CD4-positive, alpha-beta T cell treated with Interleukin-15 for 1 hour (primary cell): ENCODE measurements at regions not wholly inside any gene's neighbourhood (a gene's known extent, or its start where the extent isn't known, plus 50 kb on each side); places are given as distances from the start of the nearest gene placed in this dataset.

ENCODE experiments used
- DNase-seq: peaks from one replicate; pipeline ENCODE4 v3.0.0-alpha.2; 2020

- DNase-seq = no peak
These were observed 406.8 kb downstream of the PRDM2 start for GRCh38 chr1:14106679-14107313.

- DNase-seq = no peak
These were observed 408.6 kb downstream of the PRDM2 start for GRCh38 chr1:14108356-14109275.

- no peak for DNase-seq
These were observed 409.3 kb downstream of the PRDM2 start for GRCh38 chr1:14109276-14109635.

GRCh38 chr1:14110040-14110439 is 410.1 kb downstream of the PRDM2 start:
- DNase-seq = no peak

GRCh38 chr1:14111121-14111520 is 411.1 kb downstream of the PRDM2 start:
- DNase-seq = no peak

GRCh38 chr1:14112613-14113012 is 412.6 kb downstream of the PRDM2 start:
- no peak for DNase-seq

- DNase-seq = no peak
These were observed 413.3 kb downstream of the PRDM2 start for GRCh38 chr1:14113271-14113670.

- no peak for DNase-seq
These were observed 414.0 kb downstream of the PRDM2 start for GRCh38 chr1:14113841-14114567.

- DNase-seq = no peak
These were observed 416.0 kb downstream of the PRDM2 start for GRCh38 chr1:14115976-14116375.

- no peak for DNase-seq
These were observed 417.7 kb downstream of the PRDM2 start for GRCh38 chr1:14117700-14118099.

GRCh38 chr1:14118691-14119485 is 418.9 kb downstream of the PRDM2 start:
- DNase-seq = no peak

- no peak for DNase-seq
These were observed 420.9 kb downstream of the PRDM2 start for GRCh38 chr1:14120895-14121294.

- no peak for DNase-seq
These were observed 428.1 kb downstream of the PRDM2 start for GRCh38 chr1:14128096-14128495.

GRCh38 chr1:14129009-14129408 is 429.0 kb downstream of the PRDM2 start:
- DNase-seq = no peak

GRCh38 chr1:14135070-14135469 is 435.1 kb downstream of the PRDM2 start:
- DNase-seq = no peak

GRCh38 chr1:14136152-14136763 is 436.3 kb downstream of the PRDM2 start:
- no peak for DNase-seq

GRCh38 chr1:14136881-14137280 is 436.9 kb downstream of the PRDM2 start:
- DNase-seq = no peak

- no peak for DNase-seq
These were observed 437.6 kb downstream of the PRDM2 start for GRCh38 chr1:14137411-14138134.

- no peak for DNase-seq
These were observed 438.1 kb downstream of the PRDM2 start for GRCh38 chr1:14138135-14138506.

- DNase-seq = no peak
These were observed 438.7 kb downstream of the PRDM2 start for GRCh38 chr1:14138687-14139086.

- DNase-seq = no peak
These were observed 440.9 kb downstream of the PRDM2 start for GRCh38 chr1:14140831-14141401.
